ENCODE measurements at regions not wholly inside any gene's neighbourhood (a gene's known extent, or its start where the extent isn't known, plus 50 kb on each side); places are given as distances from the start of the nearest gene placed in this dataset.

GRCh38 chr1:5744911-5745799 lies 247.1 kb downstream of the NPHP4 start:
- no peak for TF ChIP-seq CTCF (IDR thresholded peaks at IDR 0.05)
- no peak for TF ChIP-seq POLR2A (IDR thresholded peaks at IDR 0.05)
- no peak for TF ChIP-seq POLR2AphosphoS5 (IDR thresholded peaks at IDR 0.05)
- TF ChIP-seq EP300 (IDR thresholded peaks at IDR 0.05; ENCODE audit: low read depth): no peak
